ENCODE measurements at regions not wholly inside any gene's neighbourhood (a gene's known extent, or its start where the extent isn't known, plus 50 kb on each side); places are given as distances from the start of the nearest gene placed in this dataset.

- no peak for DNase-seq (ENCODE audit: low read depth)
- no peak overlapping the region for H3K4me3 ChIP-seq (ENCODE audit: low read length)
- TF ChIP-seq CTCF (conservative IDR thresholded peaks at IDR 0.05; ENCODE audit: low read depth, low read length): no peak
These were observed 137.3 kb downstream of the TWIST2 start for GRCh38 chr2:238985041-238985729.

DNA sequence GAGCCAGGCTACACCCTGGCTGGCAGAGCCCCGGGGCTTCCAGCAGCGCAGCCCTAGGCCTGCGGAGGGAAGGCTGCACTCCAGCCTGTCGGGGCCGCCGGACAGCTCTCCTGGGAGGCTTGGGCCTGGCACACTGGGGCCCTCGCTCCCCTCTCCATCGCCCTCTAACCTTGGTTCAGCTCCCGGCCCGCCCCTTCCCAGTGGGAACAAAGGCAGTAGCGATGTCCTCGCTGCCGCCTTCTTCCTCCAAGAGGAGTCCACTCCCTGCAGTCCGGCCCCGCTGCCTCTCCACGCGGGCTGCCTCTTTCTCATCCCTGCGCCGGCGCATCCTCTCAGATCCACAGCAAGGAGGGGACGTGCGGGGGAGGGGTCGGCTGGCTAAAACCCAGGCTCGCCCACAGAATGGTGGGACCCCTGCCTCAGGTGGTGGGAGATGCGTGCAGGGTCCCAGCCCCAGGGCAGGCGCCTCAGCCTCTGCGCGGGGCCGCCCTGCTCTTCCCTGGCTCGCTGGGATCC lies 138.1 kb downstream of the TWIST2 start:
- no peak overlapping the region for H3K4me3 ChIP-seq (ENCODE audit: low read length)
- TF ChIP-seq CTCF (conservative IDR thresholded peaks at IDR 0.05; ENCODE audit: low read depth, low read length): no peak
- DNase-seq (ENCODE audit: low read depth): no peak

- no peak overlapping the region for H3K4me3 ChIP-seq (ENCODE audit: low read length)
- no peak for DNase-seq (ENCODE audit: low read depth)
These were observed 138.8 kb downstream of the TWIST2 start for GRCh38 chr2:238986491-238987351.

DNA sequence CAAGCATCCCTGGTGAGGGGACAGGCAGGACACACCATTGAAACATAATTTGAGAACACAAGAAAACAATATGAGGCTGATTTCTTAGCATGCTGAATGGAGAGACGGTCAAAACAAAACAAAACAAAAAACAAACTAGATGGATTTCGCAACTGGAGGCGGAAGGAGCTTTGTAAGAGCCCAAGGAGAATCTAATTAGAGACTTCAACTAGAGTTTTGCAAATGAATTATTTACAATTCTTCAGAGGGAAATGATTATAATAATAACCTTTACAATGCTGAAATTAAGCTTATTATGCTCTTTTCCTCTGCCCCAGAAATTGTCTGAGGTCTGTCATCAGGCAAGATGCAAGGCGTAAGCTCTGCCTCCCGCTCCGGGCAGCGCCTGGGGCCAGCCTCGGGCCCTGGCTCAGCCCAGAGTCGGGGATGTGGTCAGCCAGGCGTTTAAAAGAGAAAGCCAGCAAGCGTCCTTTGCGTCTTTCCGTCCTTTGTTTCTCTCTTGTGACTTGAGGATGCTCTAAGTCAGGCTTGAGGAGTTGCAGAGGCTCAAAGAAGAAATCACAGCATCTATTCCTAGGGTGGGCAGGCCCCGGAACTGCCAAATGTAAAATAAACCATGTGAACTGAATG lies 139.6 kb downstream of the TWIST2 start:
- no peak for DNase-seq (ENCODE audit: low read depth)
- no peak for TF ChIP-seq CTCF (conservative IDR thresholded peaks at IDR 0.05; ENCODE audit: low read depth, low read length)
- no peak overlapping the region for H3K4me3 ChIP-seq (ENCODE audit: low read length)

More at GRCh38 chr2:238986491-238987351, 138.8 kb downstream of the TWIST2 start:
- TF ChIP-seq CTCF (conservative IDR thresholded peaks at IDR 0.05; ENCODE audit: low read depth, low read length): no peak

GRCh38 chr2:238988105-238988504 lies 140.2 kb downstream of the TWIST2 start:
- H3K4me3 ChIP-seq (ENCODE audit: low read length): no peak overlapping the region
- TF ChIP-seq CTCF (conservative IDR thresholded peaks at IDR 0.05; ENCODE audit: low read depth, low read length): no peak
- DNase-seq (ENCODE audit: low read depth): no peak

DNA sequence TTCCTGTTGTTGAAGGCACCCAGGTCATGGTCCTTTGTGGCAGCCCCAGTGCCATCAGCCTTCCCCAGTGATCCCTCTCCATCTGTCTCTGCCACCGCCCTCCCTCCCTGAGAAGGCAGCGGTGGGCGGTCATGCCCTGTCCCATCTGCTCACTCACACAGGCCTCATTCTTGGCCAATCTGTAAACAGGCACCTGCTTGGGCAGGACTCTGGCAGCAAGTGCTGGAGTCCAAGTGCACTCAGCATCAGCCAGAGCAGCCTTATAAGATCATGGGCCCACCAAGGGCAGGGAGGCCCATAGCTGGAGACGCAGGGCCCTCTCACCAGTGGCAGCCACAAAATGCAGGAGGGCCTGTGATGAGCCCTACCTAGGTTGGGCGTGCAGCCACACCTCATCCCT lies 140.9 kb downstream of the TWIST2 start:
- no peak for TF ChIP-seq CTCF (conservative IDR thresholded peaks at IDR 0.05; ENCODE audit: low read depth, low read length)
- no peak for DNase-seq (ENCODE audit: low read depth)
- H3K4me3 ChIP-seq (ENCODE audit: low read length): no peak overlapping the region
